CD14-positive monocyte (primary cell): ENCODE measurements at regions not wholly inside any gene's neighbourhood (a gene's known extent, or its start where the extent isn't known, plus 50 kb on each side); places are given as distances from the start of the nearest gene placed in this dataset.

Experiments used
- DNase-seq, 3 donors: peaks; one replicate each; pipeline ENCODE4 v3.0.0-alpha.2; 2011 to 2022
- H2AFZ ChIP-seq: 2 replicates; pipeline ENCODE4 v1.6.0; 2012; ENCODE audit warnings: mild to moderate bottlenecking, low read depth, low read length, inconsistent platforms; ENCODE audit not compliant: insufficient read depth, poor library complexity, severe bottlenecking
- H3K27ac ChIP-seq, 2 donors: 1 replicate in 1 of 2; 2 replicates in 1 of 2; pipeline ENCODE4 v1.5.1; 2012 to 2013; ENCODE audit warnings: low read length in 2 of 2, control low read depth in 1 of 2, inconsistent platforms in 1 of 2, low read depth in 1 of 2, mild to moderate bottlenecking in 1 of 2
- H3K27me3 ChIP-seq, 2 donors: one replicate each; pipeline versions ENCODE4 v1.6.0 to v1.6.1; 2011 to 2013; ENCODE audit warnings: low read length in 2 of 2; ENCODE audit not compliant: control insufficient read depth in 2 of 2, insufficient read depth in 2 of 2
- H3K36me3 ChIP-seq, 2 donors: replicated peaks in 1 of 2; 1 replicate in 1 of 2; 2 replicates in 1 of 2; pipeline versions ENCODE4 v1.5.1 to v1.6.1; 2012 to 2013; ENCODE audit warnings: low read length in 2 of 2, control low read depth in 1 of 2, inconsistent platforms in 1 of 2, mild to moderate bottlenecking in 1 of 2; ENCODE audit not compliant: insufficient read depth in 2 of 2, control insufficient read depth in 1 of 2
- H3K4me1 ChIP-seq, 2 donors: 1 replicate in 1 of 2; 2 replicates in 1 of 2; pipeline versions ENCODE4 v1.5.1 to v1.6.1; 2012 to 2013; ENCODE audit warnings: low read length in 2 of 2, control low read depth in 1 of 2, inconsistent platforms in 1 of 2, mild to moderate bottlenecking in 1 of 2, moderate library complexity in 1 of 2; ENCODE audit not compliant: insufficient read depth in 2 of 2, control insufficient read depth in 1 of 2
- H3K4me2 ChIP-seq: replicated peaks from 2 replicates; pipeline ENCODE3; 2012; ENCODE audit warnings: low read length, moderate library complexity, mild to moderate bottlenecking; ENCODE audit not compliant: poor library complexity, severe bottlenecking; ENCODE audit errors: extremely low read depth
- H3K4me3 ChIP-seq, 3 experiments: fragments of 200-600 bp in 1 of 3; sonication (generic) in 1 of 3; replicated peaks in 1 of 3; 1 replicate in 2 of 3; 2 replicates in 1 of 3; pipeline ENCODE4 v1.5.1; 2011 to 2013; ENCODE audit warnings: low read length in 3 of 3, mild to moderate bottlenecking in 3 of 3, control low read depth in 2 of 3, low read depth in 2 of 3, inconsistent platforms in 1 of 3, moderate library complexity in 1 of 3
- H3K79me2 ChIP-seq: 2 replicates; pipeline ENCODE4 v1.6.0; 2012; ENCODE audit warnings: mild to moderate bottlenecking, control low read depth, inconsistent platforms, low read length, moderate library complexity; ENCODE audit not compliant: insufficient read depth
- H3K9ac ChIP-seq: 2 replicates; pipeline ENCODE4 v1.6.0; 2017; ENCODE audit warnings: low read length, mild to moderate bottlenecking; ENCODE audit not compliant: insufficient read depth, poor library complexity, severe bottlenecking
- H3K9me3 ChIP-seq, 2 donors: replicated peaks in 1 of 2; 1 replicate in 1 of 2; 2 replicates in 1 of 2; pipeline versions ENCODE4 v1.5.1 to v1.6.1; 2012 to 2013; ENCODE audit warnings: low read length in 2 of 2, control low read depth in 1 of 2; ENCODE audit not compliant: control insufficient read depth in 1 of 2, insufficient read depth in 1 of 2
- H4K20me1 ChIP-seq: 2 replicates; pipeline ENCODE4 v1.6.0; 2012; ENCODE audit warnings: mild to moderate bottlenecking, low read length, control low read depth, moderate library complexity; ENCODE audit not compliant: insufficient read depth
- H3K27ac Mint-ChIP-seq, 7 donors: one replicate each; pipeline ENCODE4 v1.8.0; 2020; ENCODE audit warnings: mild to moderate bottlenecking in 7 of 7, mixed read lengths in 7 of 7, moderate library complexity in 6 of 7, inconsistent platforms in 2 of 7
- H3K27me3 Mint-ChIP-seq, 3 donors: one replicate each; pipeline ENCODE4 v1.8.0; 2021 to 2022; ENCODE audit warnings: low read depth in 3 of 3, mild to moderate bottlenecking in 3 of 3, mixed read lengths in 3 of 3, moderate library complexity in 3 of 3, inconsistent platforms in 1 of 3
- H3K36me3 Mint-ChIP-seq, 2 donors: one replicate each; pipeline ENCODE4 v1.8.0; 2020; ENCODE audit warnings: mixed read lengths in 2 of 2, inconsistent platforms in 1 of 2, mild to moderate bottlenecking in 1 of 2
- H3K4me1 Mint-ChIP-seq: one replicate; pipeline ENCODE4 v1.8.0; 2020; ENCODE audit warnings: mild to moderate bottlenecking, mixed read lengths
- H3K4me3 Mint-ChIP-seq, 2 donors: one replicate each; pipeline ENCODE4 v1.8.0; 2020; ENCODE audit warnings: mild to moderate bottlenecking in 2 of 2, mixed read lengths in 2 of 2, moderate library complexity in 1 of 2
- H3K9me3 Mint-ChIP-seq, 7 donors: one replicate each; pipeline ENCODE4 v1.8.0; 2020 to 2022; ENCODE audit warnings: mixed read lengths in 7 of 7, mild to moderate bottlenecking in 6 of 7, moderate library complexity in 6 of 7, inconsistent platforms in 2 of 7
- WGBS: methylation state at CpG from one replicate; pipeline ENCODE4 v1.1.5; 2013; ENCODE audit warnings: missing lambda C conversion rate; ENCODE audit not compliant: insufficient coverage; 5-methylcytosine and 5-hydroxymethylcytosine counted together
- intact Hi-C, 2 donors: fragments of 100-400 bp; cut with micrococcal nuclease; formaldehyde crosslinking; loops; one replicate each; pipeline versions ENCODE4 v1.15.0 to v1.15.1; 2023
- TF ChIP-seq, protein P1 (sequence below): fragments of 200-600 bp; IDR thresholded peaks from one replicate; pipeline ENCODE4 v1.8.0; 2022; ENCODE audit warnings: antibody characterized with exemption, mild to moderate bottlenecking

DNA sequence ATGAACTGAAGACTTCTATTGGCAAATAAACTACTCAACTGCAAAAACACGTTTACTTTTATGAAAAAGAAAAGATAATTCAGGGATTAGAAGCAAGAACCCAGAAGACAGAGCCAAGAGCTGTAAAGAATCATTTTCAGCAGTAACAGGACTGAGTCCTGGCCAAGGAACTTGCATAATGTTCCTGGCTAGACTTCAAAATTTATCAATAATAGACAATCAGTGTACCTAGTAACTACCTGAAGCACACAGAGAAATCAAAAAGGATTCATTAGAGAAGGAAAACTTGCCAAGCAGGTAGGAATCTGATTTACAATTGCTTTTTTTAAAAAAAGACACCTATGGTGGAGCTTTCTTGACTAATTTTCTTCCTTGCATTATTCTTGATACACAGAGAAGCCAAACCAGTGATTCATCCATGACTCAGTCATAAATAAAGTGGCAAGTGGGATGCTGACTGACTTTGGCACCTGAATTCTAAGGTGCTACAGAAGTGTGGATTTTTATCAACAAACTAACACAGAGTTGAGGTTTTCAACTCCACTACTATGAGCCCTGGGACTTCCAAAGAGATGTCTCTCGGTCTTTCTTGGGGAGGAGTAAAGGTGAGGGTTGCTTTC lies 281.3 kb downstream of the BMP7 start:
- no CpG with 5 or more reads among the region's 2 CpGs for WGBS
- H3K4me1 Mint-ChIP-seq, result no peaks in the 10 kb centered on the region
- H3K9me3 Mint-ChIP-seq, result peaks cover 0 to 22% (median 3%) of the 10 kb centered on the region in 7 donors
- Histone ChIP-seq H3K36me3 (no peaks in the 10 kb centered on the region), H3K4me1 (no peaks in the 10 kb centered on the region), H4K20me1 (no peaks in the 10 kb centered on the region), H3K4me3 (no peak overlapping the region), H3K9ac (no peak overlapping the region), H3K27ac (no peak overlapping the region), H3K27me3 (no peaks in the 10 kb centered on the region), H3K4me2 (no peak overlapping the region), H2AFZ (no peak overlapping the region), H3K79me2 (no peaks in the 10 kb centered on the region), H3K9me3 (peaks cover 0 to 13% of the 10 kb centered on the region in 2 donors)
- intact Hi-C loops, result no loop called here
- no peak overlapping the region for H3K27ac Mint-ChIP-seq
- H3K36me3 Mint-ChIP-seq, result no peaks in the 10 kb centered on the region
- no peak for DNase-seq
- H3K27me3 Mint-ChIP-seq, result peaks cover 10 to 17% (median 12%) of the 10 kb centered on the region in 3 donors
- TF ChIP-seq, protein P1, sequence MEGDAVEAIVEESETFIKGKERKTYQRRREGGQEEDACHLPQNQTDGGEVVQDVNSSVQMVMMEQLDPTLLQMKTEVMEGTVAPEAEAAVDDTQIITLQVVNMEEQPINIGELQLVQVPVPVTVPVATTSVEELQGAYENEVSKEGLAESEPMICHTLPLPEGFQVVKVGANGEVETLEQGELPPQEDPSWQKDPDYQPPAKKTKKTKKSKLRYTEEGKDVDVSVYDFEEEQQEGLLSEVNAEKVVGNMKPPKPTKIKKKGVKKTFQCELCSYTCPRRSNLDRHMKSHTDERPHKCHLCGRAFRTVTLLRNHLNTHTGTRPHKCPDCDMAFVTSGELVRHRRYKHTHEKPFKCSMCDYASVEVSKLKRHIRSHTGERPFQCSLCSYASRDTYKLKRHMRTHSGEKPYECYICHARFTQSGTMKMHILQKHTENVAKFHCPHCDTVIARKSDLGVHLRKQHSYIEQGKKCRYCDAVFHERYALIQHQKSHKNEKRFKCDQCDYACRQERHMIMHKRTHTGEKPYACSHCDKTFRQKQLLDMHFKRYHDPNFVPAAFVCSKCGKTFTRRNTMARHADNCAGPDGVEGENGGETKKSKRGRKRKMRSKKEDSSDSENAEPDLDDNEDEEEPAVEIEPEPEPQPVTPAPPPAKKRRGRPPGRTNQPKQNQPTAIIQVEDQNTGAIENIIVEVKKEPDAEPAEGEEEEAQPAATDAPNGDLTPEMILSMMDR, result no peak
- no peak overlapping the region for H3K4me3 Mint-ChIP-seq

DNA sequence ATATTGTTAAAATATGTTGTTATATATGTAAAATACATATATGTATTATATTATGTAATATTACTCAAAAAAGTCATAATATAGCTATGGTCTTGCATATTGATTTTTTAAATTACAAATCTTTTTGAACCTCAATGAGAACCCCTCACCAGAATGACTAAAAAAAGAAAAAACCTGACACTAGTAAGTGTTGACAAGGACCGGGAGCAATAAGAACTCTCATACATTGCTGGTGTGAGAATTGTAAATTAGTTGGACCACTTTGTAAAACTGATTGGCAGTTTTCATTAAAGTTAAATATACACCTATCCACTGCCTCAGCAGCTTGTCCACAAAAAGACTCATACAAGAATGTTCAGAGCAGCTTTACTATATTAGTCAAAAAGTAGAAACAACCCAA lies 280.0 kb downstream of the BMP7 start:
- H3K4me1 Mint-ChIP-seq, result no peaks in the 10 kb centered on the region
- H3K27ac Mint-ChIP-seq, result no peak overlapping the region
- H3K9me3 Mint-ChIP-seq, result peaks cover 0 to 22% (median 3%) of the 10 kb centered on the region in 7 donors
- no peaks in the 10 kb centered on the region for H3K27me3 ChIP-seq
- no peak for DNase-seq
- no CpG with 5 or more reads among the region's 1 CpG for WGBS
- H3K4me1 ChIP-seq, result no peaks in the 10 kb centered on the region
- TF ChIP-seq, protein P1, result no peak
- peaks cover 0 to 13% of the 10 kb centered on the region in 2 donors for H3K9me3 ChIP-seq
- no peak overlapping the region for H3K27ac ChIP-seq
- H3K4me2 ChIP-seq, result no peak overlapping the region
- H4K20me1 ChIP-seq, result no peaks in the 10 kb centered on the region
- H3K36me3 Mint-ChIP-seq, result no peaks in the 10 kb centered on the region
- H3K4me3 Mint-ChIP-seq, result no peak overlapping the region
- H3K4me3 ChIP-seq, result no peak overlapping the region
- intact Hi-C loops, result no loop called here
- no peaks in the 10 kb centered on the region for H3K79me2 ChIP-seq
- no peak overlapping the region for H3K9ac ChIP-seq
- H3K27me3 Mint-ChIP-seq, result peaks cover 2 to 14% (median 8%) of the 10 kb centered on the region in 3 donors
- H2AFZ ChIP-seq, result no peak overlapping the region
- no peaks in the 10 kb centered on the region for H3K36me3 ChIP-seq
